NT2/D1 (cell line): ENCODE measurements at regions not wholly inside any gene's neighbourhood (a gene's known extent, or its start where the extent isn't known, plus 50 kb on each side); places are given as distances from the start of the nearest gene placed in this dataset.

Experiments
- DNase-seq: peaks from one replicate; pipeline ENCODE4 v3.0.0-alpha.2; 2011; ENCODE audit warnings: low read depth, low spot score
- H3K27me3 ChIP-seq: 2 replicates; pipeline ENCODE4 v1.6.0; 2011; ENCODE audit warnings: mild to moderate bottlenecking; ENCODE audit not compliant: insufficient read length, insufficient read depth
- H3K36me3 ChIP-seq: 2 replicates; pipeline ENCODE4 v1.6.1; 2011; ENCODE audit warnings: mild to moderate bottlenecking, low read length, mixed read lengths; ENCODE audit not compliant: insufficient read depth, insufficient read length
- H3K4me1 ChIP-seq: 2 replicates; pipeline ENCODE4 v1.5.1; 2011; ENCODE audit not compliant: insufficient read depth, insufficient read length
- H3K4me3 ChIP-seq: 2 replicates; pipeline ENCODE4 v1.5.1; 2011; ENCODE audit warnings: low read depth; ENCODE audit not compliant: insufficient read length
- H3K9ac ChIP-seq: 2 replicates; pipeline ENCODE4 v1.6.0; 2011; ENCODE audit warnings: low read depth; ENCODE audit not compliant: insufficient read length
- H3K9me3 ChIP-seq: 2 replicates; pipeline ENCODE4 v1.5.1; 2011; ENCODE audit warnings: mild to moderate bottlenecking, low read length; ENCODE audit not compliant: insufficient read depth
- SUZ12 ChIP-seq: IDR thresholded peaks from 2 replicates; pipeline ENCODE4 v1.6.1; 2011; ENCODE audit not compliant: insufficient read length, insufficient read depth; ENCODE audit errors: extremely low read depth
- YY1 ChIP-seq: IDR thresholded peaks from 2 replicates; pipeline ENCODE4 v1.6.1; 2011; ENCODE audit not compliant: insufficient read length, insufficient read depth
- ZNF274 ChIP-seq: IDR thresholded peaks from 2 replicates; pipeline ENCODE4 v1.6.1; 2011; ENCODE audit warnings: mild to moderate bottlenecking, low read depth, low read length

GRCh38 chr14:101361451-101362433 lies 199.6 kb upstream of the DIO3 start:
- Histone ChIP-seq H3K9me3 (no peaks in the 10 kb centered on the region), H3K9ac (no peak overlapping the region), H3K4me1 (peaks cover 13% of the 10 kb centered on the region), H3K4me3 (no peak overlapping the region), H3K27me3 (no peaks in the 10 kb centered on the region), H3K36me3 (no peaks in the 10 kb centered on the region)
- DNase-seq = no peak
- TF ChIP-seq SUZ12 (no peak), ZNF274 (no peak), YY1 (no peak)

DNA sequence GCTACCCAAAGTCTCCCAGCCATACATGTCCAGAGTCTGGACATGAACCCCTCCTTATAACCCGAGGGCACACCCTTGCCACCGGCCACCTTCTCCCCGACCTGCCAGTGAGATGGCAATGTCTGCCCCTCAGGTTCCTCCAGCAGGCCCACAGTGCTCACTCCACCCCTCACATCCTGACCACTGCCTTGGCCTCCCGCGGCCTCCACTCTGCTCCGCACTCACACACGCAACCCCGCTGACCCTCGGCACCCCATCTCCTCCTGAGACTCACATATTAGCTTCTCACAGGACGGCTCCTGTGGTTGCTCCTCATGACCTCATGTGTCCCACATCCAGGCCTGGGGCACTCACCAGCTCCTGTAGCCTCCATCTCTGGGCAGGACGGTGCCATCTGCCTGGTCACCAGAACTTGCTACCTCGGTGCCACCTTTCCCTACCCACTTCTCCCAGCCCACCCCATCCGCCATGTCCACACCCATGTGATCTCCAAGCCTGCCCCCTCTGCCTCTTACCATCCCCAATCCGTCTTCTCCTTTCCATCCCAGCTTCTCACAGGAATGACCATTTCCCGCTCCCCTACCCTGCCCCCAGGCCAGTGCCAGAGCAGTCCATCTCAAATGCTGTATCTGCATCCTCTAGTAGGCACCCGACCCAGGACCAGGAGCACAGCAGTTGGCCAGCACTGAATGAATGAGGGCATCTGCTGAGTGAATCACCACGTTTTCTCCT lies 198.6 kb upstream of the DIO3 start:
- no peak overlapping the region for H3K9ac ChIP-seq
- no peaks in the 10 kb centered on the region for H3K9me3 ChIP-seq
- no peak for TF ChIP-seq YY1
- TF ChIP-seq SUZ12 = no peak
- TF ChIP-seq ZNF274 = no peak
- no peak overlapping the region for H3K4me3 ChIP-seq
- DNase-seq = no peak
- no peaks in the 10 kb centered on the region for H3K27me3 ChIP-seq
- H3K4me1 ChIP-seq = peaks cover 13% of the 10 kb centered on the region
- no peaks in the 10 kb centered on the region for H3K36me3 ChIP-seq

DNA sequence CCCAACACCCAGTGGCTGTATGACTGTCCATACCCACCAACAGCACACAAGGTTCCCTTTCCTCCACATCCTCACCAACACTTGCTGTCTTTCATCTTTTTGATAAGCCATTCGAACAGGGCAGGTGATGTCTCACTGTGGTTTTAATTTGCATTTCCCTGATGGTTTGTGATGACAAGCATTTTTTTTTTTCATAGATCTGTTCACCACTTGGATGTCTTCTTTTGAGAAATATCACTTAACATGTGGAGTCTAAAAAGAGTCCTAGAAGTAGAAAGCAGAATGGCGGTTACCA lies 198.1 kb upstream of the DIO3 start:
- no peaks in the 10 kb centered on the region for H3K9me3 ChIP-seq
- TF ChIP-seq SUZ12 (no peak), ZNF274 (no peak), YY1 (no peak)
- peaks cover 17% of the 10 kb centered on the region for H3K4me1 ChIP-seq
- no peak overlapping the region for H3K4me3 ChIP-seq
- no peak overlapping the region for H3K9ac ChIP-seq
- H3K27me3 ChIP-seq = no peaks in the 10 kb centered on the region
- H3K36me3 ChIP-seq = no peaks in the 10 kb centered on the region
- no peak for DNase-seq

- H3K4me3 ChIP-seq = no peak overlapping the region
- H3K9me3 ChIP-seq = no peaks in the 10 kb centered on the region
- no peak for TF ChIP-seq SUZ12
- TF ChIP-seq YY1 = no peak
- TF ChIP-seq ZNF274 = no peak
- DNase-seq = no peak
- no peaks in the 10 kb centered on the region for H3K27me3 ChIP-seq
- H3K9ac ChIP-seq = no peak overlapping the region
- H3K36me3 ChIP-seq = no peaks in the 10 kb centered on the region
- H3K4me1 ChIP-seq = peaks cover 21% of the 10 kb centered on the region
Measured at GRCh38 chr14:101363880-101364391, 197.4 kb upstream of the DIO3 start.

DNA sequence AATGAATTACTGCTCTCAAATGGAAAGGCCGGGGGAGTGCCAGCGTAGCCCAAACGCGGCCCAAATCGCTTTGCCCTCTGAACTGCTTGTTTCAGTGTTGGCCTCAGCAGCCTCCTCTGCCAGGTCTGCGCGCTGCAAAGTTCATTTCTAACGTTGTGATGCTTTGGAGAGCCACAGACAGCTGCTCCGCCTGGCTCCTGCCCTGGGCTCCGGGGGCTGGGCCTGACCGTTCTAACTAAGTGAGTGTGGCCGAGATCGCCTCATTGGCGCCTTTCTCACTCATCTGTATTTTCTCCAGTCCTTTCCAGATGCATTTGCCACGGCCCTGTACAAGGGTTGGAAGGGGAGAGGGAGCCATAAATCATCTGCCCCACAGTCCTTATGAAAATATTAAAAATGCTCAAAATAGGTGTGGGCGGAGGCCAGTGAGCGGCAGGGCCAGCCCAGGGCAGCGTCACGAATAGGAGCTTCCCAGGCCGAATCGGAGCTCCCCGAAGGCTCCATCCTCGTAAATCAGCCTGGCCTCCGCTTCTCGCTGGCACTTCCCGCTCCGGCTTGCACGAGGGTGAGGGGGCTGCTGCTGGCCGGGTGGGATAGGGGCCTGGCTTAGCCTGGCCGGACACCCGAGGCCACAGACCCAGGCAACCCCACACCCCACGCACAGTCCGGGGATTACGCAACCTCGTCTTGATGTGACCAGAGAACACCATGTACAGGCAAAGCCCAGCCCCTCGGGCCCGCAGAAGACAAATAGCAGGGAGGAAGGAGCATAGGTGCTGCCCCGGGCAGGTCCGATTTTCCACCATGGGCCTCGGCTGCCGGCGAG lies 196.6 kb upstream of the DIO3 start:
- Histone ChIP-seq H3K9ac (no peak overlapping the region), H3K4me1 (peaks cover 17% of the 10 kb centered on the region), H3K9me3 (no peaks in the 10 kb centered on the region), H3K4me3 (no peak overlapping the region), H3K36me3 (no peaks in the 10 kb centered on the region), H3K27me3 (no peaks in the 10 kb centered on the region)
- no peak for TF ChIP-seq ZNF274
- TF ChIP-seq YY1 = no peak
- TF ChIP-seq SUZ12 = no peak
- no peak for DNase-seq

- H3K36me3 ChIP-seq = no peaks in the 10 kb centered on the region
- H3K4me1 ChIP-seq = peaks cover 14% of the 10 kb centered on the region
- no peak overlapping the region for H3K9ac ChIP-seq
- H3K27me3 ChIP-seq = no peaks in the 10 kb centered on the region
- H3K9me3 ChIP-seq = no peaks in the 10 kb centered on the region
- DNase-seq = no peak
- TF ChIP-seq ZNF274 = no peak
- no peak for TF ChIP-seq YY1
- no peak for TF ChIP-seq SUZ12
- no peak overlapping the region for H3K4me3 ChIP-seq
Measured at GRCh38 chr14:101365329-101366158, 195.8 kb upstream of the DIO3 start.
